Endothelial cell of hepatic sinusoid (primary cell): ENCODE measurements at regions not wholly inside any gene's neighbourhood (a gene's known extent, or its start where the extent isn't known, plus 50 kb on each side); places are given as distances from the start of the nearest gene placed in this dataset.
"Not testable (repeated sequence)": the region's sequence is repeated elsewhere in the genome, so short reads cannot be mapped to it uniquely, and the experiment has no call there.

Source experiments
- in situ Hi-C: cut with HindIII; loops from 2 replicates; pipeline ENCODE4 v1.10.0; 2017; ENCODE audit warnings: low sequenced_read_pairs

DNA sequence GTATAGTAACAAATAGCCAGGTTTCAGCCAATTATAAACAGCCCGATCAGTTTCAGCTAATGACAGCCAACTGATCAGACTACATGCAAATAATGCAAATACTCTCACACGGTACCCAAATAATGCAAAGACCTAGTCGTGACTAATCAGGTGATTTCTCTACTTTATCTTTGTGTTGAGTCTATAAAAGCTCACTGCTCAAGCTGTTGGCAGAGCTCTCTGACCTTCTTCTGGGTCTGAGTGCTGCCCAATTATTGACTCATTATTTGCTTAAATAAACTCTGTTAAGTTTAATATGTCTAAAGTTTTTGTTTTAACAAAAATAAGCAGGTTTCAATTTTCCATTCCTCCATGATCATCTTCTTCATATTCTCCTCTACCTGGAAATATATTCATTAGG, 1971.7 kb downstream of the SUCLG1 start:
- in situ Hi-C loops, result no loop called here

DNA sequence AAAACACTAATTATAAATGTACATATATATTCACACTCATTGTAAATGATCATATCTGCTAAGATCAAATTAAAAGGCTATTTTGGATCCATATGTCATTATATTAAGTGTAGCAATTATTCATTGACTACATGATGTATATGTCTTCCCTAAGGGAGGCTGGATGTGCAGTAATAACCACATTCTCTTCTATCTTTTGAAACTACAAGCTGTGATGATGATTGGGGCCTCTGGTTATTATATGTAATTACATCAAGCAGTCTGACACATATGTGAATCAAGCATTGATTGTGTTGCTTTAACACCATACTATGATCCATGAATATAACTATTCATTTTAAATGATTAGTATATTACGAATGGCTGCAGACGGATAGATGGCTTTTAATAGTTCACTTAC, 1973.4 kb downstream of the SUCLG1 start:
- in situ Hi-C loops, result no loop called here

DNA sequence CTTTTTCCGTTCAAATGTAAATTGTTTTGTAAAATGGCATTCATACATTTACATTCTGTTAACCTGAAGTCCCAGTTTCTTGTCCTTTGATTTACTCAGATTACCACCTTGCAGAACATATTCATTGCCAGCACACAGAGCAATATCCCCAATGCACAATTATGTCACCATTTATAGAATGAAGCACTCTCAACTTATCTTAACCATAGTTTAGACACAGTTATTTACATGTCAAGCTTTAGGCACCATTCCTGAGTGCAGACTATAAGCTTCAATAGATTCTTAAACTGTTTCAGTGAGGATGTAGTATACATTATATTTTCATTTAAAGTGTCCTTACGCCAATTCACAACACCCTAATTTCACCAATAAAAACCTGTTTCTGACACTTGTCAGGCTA, 1977.9 kb downstream of the SUCLG1 start:
- in situ Hi-C loops, result no loop called here

DNA sequence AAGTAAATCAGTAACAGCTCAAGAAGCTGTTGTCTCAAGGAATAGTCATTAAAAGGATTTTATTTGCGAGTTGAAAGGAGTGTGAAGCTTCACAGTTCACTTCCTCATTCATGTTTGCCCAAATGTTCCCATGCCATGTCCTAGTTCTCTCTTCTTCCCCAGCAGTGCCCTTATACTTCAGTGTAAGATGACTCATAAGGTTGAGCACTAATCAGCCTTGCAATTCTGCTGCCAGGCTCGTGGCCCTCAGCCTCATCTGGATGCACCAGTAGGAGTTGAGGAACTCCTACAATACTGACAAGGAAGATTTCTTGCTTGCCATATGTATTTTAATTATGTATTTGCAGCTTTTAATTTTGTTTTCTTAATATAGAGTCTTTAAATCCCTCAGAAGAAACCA, 1980.4 kb downstream of the SUCLG1 start:
- in situ Hi-C loops, result no loop called here

DNA sequence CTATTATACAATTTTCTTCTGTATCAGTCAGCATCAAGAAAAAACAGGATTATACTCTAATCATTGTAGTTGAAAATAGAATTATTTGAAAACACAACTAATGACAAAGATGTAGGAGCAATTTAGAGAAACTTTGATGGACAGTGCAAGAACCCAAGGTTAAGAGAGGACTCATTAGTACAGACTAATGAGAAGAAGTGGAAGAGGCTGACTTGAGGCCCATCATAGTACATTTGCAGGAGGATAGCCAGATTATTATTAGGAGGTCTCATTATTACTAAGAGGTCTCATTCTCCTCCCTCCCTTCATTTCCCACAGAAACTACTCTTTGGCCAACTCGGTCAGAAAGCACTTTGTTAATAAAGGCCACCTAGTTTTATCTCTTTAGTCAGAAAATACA, 1983.0 kb downstream of the SUCLG1 start:
- in situ Hi-C loops, result no loop called here

DNA sequence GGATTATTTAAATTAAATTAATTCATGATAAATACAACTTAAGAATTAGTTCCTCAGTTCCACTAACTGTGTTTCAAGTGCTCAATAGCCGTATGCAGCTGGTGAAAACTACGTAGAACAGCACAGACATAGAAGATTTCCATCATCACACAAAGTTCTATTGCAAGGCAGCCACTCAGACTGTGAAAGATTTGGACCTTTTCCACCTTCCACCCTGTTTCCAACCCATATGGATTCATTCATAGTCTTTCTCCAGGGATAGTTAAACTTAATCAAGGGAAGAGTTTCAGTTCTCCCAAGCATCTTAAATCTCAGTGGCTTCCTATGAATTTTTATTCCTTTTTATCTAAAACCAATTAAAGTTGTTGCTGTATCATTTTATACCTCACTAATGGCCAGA, 2030.8 kb downstream of the SUCLG1 start:
- in situ Hi-C loops, result no loop called here

DNA sequence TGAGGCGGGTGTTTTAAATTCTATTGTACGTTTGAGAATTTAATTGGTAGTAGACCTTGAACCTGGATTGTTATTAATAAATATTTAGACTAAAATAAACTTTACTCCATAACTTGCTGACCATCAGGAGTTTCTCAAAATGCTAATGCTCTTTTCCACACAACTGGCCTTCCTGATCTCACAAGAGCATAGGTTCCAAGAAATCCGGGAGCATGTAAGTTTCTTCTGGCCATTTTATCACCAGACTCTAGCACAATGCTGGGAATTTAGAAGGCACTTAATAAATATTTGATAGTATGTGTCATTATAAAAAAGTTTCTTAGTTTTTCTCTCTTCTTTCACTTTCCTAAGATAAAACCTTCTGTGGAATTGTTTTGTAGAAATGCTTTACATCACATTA, 2047.1 kb downstream of the SUCLG1 start:
- in situ Hi-C loops, result no loop called here

DNA sequence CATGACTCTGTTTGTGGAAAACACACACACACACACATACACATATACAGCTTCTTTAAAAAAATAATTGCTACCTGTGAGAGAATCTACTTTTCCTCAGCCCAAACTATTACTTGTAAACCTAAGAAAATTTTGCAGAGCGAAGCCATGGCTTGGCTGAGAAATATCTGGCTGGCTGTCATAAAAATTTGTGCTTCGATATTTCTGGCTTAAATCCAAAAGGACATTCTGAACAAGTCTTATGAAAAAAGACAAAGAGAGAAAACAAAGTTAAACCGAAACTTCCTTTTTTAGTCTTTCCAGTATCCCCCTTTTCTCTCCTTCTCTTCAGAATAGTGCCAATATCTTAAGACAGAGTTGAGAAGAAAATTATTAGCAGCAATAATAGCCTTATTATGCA, 2048.0 kb downstream of the SUCLG1 start:
- in situ Hi-C loops, result no loop called here

DNA sequence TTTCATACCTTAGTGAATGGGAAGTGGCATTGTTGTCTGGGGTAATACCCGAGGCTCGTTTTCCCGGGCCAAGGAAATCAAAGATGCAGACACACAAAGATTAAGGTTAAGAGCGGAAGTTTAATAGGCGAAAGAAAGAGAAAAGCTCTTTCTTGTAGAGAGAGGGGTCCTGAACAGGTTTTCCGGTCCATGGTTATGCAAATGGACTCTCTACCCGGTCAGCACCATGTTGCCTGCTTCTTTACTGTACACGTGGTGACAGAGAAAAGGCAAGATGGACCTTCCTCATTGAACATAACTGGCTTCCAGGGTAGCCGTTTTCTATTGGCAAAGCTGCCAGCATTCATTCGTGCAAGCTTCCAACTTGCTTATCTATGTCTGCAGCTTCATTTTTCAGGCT, 2063.5 kb downstream of the SUCLG1 start:
- in situ Hi-C loops, result no loop called here

DNA sequence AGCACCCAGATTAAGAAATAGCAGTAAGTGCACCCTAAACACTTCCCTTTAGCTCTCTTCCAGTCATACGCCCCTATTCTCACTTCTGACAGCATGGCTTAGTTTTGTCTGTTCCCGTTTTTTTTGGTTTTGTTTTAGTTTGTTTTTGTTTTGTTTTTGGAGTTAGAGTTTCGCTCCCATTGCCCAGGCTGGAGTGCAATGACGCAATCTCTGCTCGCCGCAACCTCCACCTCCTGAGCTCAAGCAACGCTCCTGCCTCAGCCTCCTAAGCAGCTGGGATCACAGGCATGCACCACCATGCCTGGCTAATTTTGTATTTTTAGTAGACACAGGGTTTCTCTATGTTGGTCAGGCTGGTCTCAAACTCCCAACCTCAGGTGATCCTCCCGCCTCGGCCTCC, 2067.7 kb downstream of the SUCLG1 start:
- in situ Hi-C loops, result no loop called here

DNA sequence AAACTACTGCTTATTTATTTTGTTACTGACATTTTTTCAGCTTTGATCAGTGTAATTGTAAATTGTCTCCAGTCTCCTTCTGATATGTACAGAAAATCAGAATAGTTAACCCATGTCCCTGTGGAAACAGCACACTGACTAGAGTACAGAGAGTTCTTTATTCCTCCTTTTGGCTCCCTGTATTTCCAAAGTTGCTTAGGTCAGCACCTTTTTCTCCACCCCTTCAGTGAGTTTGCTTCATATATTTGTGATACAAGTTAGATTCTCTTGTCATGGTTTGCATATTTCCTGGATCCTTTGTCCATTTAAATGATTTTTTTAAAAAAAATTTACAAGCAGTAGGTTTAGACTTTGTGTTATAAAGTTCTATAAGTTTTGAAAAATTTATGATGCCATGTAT, 2051.1 kb upstream of the LRRTM1 start:
- in situ Hi-C loops, result no loop called here

DNA sequence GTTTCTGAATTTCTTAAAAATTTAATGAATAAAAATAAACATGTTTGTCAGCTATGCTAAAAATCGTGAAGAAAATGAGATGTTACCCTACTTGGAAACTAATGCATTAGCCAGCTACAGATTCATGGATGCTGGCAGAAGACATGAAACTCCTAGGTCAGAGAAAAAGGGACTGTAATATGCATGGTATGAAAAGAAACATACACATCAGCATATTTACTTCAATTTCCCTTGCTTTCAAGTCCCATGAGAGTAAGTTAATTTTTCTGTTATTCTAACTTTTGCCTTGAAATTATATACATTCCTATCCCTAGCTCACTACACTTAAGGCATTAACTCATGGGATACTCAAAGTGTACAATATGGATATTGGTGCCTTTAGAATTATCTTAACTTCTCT, 2041.4 kb upstream of the LRRTM1 start:
- in situ Hi-C loops, result no loop called here

DNA sequence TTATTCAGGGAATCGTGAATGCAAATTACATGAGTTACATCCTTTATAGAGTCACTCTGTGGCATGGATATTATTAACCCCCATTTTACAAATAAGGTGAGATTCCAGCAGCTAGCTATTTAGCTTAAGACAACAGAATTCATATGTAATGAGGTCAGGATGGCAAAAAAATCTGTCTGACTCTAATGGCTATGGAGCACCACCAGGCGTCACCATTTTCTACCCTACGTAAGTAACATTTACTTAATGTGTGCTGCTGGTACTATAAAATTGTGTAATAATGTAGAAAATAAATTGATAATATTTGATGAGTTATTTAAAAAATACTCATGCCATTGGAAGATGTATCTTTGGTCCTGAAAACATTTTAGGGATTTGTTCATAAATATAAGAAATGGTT, 2040.1 kb upstream of the LRRTM1 start:
- in situ Hi-C loops, result no loop called here

DNA sequence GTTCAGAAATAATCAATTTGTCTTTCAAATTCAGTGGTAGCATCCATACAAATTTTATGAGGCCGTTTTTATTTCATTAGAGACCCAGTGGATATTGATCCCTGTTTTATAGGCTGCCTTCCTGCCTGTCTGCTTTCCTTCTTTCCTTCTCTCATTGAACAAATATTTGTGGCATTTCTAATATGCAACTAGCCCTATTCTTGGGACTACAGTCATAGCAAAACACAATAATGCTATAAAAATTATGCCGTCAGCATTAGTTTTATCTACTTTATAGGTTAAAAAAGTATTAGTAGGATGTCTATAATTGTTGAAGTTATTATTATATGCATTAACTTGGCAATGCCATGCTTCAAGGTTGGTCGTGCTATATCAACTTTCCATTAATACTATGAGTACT, 2037.8 kb upstream of the LRRTM1 start:
- in situ Hi-C loops, result no loop called here

DNA sequence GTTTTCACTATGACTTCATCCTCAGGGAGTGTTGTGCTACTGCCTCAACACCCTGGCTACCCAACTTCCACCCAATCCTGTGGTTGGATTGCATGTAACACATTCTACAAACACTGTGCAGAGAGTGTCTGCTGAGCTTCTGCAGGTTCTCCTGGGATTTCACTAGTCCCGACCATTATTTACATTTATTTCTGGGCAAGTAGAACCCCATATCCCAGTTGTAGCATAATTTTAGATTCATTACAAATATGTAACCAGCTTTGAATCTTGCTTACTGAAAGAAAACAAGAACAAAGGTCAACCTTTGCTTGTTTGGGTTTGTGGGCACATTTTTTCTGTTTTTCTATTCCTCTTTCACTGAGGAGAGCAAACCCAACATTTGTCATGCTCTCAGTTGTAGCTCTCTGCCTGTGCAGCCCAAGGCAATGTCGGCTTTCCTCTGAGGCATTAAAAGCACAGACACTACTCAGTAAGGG, 2036.1 kb upstream of the LRRTM1 start:
- in situ Hi-C loops, result no loop called here

DNA sequence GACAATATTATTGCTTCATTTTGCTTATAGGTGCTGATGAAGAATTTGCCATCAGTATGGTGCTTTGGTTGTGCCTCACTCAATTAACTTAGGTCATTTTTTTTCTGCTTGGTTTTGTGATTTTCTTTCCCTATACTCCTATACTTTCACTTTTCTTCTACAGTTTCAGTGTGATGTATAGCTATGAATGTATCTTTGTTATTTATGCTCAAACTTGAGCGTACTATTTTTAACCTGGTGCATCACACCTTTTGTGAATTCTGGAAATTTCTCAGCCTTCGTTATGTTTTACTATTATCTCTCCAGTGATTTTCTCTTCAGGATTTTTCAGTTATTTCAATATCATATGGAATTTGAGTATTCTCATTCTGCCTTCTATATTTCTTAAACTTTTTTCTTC, 2035.3 kb upstream of the LRRTM1 start:
- in situ Hi-C loops, result no loop called here

DNA sequence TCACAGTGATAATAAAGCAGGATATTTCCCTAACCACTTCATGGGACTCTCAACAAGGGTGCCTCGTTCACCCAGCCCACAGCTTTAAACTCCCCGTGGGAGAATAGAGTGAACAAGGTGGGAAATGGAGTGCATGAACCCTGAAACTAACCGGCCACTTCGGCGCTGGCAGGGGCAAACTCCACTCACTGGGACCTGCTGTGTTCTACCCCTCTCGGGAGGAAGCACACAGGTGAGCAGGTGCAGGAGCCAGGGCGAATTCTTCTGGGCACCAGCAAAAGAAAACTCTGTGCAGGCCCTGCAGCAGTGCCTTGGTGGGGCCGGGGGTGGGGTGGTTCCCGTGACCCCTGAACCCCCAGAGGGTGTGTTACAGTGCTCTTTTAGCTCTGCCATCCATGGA, 2029.1 kb upstream of the LRRTM1 start:
- in situ Hi-C loops, result no loop called here

DNA sequence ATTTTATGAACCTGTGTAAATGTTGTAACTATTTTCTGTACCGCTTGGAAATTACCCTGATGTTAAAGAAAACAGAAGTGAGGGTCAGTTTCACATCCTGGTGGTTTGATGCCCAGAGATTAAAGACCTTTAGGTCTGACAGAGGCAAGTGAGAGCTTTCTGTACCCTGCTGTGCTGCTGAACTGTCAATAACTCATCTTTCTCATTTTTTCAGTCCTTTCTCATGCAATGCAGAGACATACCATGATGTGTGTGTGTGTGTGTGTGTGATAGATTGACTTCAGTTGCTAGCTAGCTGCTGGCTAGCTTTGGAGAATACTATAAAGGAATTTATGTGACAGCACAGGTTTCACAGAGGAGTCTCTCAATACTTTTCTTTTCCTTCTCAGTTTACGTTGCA, 2025.6 kb upstream of the LRRTM1 start:
- in situ Hi-C loops, result no loop called here

DNA sequence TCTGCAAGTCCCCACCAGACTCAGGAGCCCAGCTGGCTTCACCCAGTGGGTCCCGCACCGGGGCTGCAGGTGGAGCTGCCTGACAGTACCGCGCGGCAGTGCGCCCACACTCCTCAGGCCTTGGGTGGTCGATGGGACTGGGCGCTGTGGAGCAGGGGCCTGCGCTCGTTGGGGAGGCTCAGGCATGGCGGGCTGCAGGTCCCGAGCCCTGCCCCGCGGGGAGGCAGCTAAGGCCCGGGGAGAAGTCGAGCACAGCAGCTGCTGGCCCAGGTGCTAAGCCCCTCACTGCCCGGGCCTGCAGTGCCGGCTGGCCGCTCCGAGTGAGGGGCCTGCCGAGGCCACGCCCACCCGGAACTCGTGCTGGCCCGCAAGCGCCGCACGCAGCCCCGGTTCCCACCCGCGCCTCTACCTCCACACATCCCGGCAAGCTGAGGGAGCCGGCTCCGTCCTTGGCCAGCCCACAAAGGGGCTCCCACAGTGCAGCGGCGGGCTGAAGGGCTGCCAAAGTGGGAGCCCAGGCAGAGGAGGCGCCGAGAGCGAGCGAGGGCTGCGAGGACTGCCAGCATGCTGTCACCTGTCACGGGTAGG, 2021.7 kb upstream of the LRRTM1 start:
- in situ Hi-C loops, result not testable (repeated sequence)

DNA sequence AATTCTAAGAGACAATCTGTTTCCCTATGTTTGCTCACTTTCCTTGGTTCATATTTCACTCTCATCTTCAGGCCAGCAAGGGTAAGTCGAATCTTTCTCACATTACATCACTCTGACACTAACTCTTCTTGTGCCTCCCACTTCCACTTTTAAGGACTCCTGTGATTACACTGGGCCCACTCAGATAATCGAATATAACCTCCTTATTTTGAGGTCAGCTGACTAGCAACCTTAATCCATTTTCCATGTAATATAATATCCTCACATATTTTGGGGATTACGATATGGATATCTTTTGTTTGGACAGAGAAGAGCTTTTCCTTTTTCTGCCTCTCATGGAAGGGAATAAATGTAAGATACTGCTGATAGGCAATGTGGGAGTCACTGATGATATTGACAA, 2015.7 kb upstream of the LRRTM1 start:
- in situ Hi-C loops, result no loop called here

DNA sequence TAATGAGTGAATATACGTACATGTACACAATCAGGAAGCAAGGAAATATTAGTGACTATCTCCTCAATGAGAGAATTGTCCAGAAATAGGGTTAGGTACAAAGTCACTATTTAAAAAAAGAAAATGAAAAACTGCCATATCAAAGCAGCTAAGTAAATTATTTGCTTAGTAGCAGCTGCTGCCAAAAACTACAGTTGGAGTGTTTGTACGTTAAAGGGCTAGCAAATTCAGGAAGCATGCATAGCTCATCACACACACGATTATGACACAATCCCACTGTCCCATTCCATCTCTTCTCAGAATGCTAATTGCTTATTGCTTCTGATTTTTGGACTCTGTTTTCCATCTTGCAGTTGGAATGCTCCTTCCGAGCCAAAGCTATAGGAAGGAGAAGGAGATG, 2012.5 kb upstream of the LRRTM1 start:
- in situ Hi-C loops, result no loop called here

DNA sequence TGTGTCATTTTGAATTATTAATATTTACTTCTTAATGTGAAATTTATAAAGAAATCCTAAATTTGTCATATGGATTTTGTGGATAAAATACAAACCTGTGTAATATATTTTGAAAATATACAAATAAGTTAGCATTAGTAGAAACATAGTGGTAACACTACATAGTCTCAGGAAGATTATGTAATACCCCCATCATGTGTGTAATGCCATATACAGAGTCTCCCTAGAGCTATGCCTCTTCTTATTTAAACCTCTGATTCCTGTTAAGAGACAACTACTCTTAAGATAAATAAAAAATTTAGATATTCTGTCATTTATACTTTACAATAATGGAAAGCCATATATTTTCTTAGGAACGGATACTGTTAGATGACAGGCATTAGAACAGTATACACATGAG, 2012.0 kb upstream of the LRRTM1 start:
- in situ Hi-C loops, result no loop called here

DNA sequence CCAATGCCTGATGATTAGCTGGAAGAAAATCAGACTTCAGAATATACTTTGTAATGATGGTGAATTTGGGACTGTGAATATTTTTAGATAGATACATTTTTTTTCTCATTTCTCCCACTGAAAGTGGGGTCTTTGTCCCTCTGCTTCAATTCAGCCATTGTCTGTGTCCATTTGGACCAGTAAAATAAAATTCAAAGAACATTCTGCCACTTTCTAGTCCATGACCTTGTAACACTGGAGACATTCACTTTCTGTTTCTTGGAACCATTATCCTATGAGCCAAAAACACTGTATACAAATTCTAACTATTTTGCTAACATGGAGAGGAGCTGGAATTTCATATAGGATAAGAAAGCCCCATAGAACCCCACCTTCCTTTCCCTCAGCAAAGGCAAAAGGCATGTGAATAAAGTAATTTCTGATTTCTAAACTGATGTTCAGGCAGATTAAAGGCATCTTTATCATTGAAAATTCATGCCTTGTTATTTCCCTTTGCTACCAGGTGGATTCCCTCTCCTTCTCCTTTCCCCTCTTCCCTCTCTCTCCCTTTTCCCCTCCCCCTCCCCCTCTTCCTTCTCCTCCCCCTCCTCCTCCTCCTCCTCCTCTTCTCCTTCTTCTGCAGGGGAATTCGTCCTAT, 2010.4 kb upstream of the LRRTM1 start:
- in situ Hi-C loops, result no loop called here
